Cerebellar nuclear complex (tissue), 1 donor: ENCODE measurements at regions not wholly inside any gene's neighbourhood (a gene's known extent, or its start where the extent isn't known, plus 50 kb on each side); places are given as distances from the start of the nearest gene placed in this dataset.

ENCODE experiments used
- DNase-seq, 2 experiments: peaks; one replicate each; lab custom pipeline; 2025; lab: John Stamatoyannopoulos, UW

DNA sequence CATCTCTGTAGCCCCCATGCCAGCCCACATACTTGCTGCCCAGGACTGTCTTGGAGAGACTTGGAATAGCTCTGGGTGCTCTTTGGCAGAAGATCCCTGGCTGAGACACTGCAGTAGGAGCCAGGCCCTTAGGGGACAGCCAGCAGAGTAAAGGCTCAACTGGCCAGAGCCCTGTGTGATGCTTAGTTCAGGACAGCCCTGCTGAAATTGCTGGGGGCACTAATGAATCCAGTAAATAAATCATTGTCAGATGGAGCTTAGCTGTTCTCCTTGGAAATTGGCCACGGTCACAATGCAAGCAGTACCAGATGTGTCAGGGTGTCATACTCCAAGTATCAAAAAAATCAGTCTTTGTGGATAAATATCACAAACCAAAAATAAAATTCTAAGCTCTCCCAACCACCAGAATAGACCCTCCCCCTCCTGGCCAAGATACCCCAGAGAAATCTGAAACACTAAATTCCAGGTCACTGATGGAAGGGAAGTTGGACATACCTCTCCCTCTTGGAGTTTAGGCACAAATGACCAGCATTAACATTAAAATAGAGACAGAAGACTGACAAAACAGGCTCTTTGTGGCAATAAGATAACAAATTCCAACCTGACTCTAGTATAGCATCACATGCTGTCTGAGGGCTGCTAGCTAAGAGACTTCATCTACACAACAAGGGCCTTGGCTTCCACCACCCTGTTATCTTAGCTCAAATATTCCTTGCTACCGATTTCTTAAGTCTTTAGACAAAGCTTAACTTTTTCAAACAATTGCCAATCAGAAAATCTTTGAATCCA, 83.2 kb upstream of the DNAH14 start:
- DNase-seq, result no peak

DNA sequence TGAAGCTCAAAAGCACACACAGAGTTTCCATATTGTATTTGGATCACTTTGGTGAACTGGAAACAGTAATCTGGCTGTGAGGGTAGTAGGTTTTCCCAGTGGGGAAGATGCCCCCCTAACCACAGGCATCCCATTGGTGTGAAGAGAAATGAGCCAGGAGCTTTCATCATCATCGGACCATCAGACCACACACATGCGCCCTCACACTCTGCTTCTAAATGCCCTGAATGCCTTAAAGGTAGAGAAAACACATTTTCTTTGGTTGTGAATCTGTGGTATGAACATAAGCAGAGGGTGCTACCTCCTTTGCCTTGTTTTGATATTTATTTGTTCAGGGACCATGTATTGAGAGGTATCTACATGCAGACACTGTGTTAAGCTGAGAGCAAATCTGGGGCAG, 79.0 kb upstream of the DNAH14 start:
- DNase-seq, result no peak

DNA sequence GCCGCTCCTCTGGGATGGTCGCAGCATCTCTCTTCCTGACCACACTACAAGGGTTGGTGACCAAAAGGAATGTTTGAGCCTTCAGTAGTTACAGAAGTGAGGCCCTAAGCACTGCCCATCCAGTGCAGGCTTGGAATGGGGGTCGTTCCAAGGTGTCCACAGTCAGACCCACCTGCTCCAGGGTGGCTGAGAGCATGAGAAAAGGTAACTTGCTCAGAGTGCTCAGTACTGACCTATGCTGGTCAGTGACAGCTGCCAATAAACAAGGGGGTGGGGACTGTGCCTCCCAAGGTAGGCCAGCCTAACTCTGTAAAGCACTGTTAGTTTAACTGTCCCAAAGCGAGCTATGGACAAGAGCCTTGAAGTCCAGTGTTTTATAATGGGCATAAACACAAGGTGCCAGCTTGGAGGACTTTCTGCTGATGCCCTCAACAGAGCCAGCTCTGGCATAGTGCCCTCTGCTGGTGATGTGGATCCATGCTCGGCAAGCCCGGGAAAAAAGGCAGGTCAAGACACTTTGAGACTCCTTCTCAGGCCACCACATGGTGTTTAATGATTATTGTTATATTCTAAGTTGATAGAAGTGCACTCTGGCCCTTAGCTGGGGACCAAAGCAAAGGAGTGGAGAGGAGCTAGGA, 78.1 kb upstream of the DNAH14 start:
- DNase-seq, result no peak

DNA sequence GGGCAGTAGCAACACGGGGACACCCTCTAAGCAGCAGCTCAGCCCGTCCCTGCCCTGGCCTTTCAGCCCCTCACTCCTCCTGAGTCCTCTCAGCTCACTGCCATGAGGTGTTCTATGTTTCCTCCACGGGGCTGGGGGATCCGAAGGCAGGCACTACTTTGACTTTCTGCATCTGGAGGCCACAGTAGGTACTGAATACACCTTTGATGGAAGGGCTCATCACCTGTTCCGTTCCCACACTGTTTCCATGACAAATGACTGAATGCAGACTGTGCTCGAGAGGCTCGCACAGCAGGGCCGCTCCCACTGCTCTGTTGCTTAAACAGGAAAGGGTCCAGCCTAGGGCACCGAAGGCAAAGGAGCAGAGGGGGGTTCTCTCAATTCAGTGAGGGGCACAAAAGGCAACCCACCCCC, 77.6 kb upstream of the DNAH14 start:
- DNase-seq, result no peak

GRCh38 chr1:224852901-224853568, 76.4 kb upstream of the DNAH14 start:
- DNase-seq, result no peak

- no peak for DNase-seq
Observed at GRCh38 chr1:224856973-224857372, 72.5 kb upstream of the DNAH14 start.

GRCh38 chr1:224859651-224860050, 69.8 kb upstream of the DNAH14 start:
- no peak for DNase-seq

DNA sequence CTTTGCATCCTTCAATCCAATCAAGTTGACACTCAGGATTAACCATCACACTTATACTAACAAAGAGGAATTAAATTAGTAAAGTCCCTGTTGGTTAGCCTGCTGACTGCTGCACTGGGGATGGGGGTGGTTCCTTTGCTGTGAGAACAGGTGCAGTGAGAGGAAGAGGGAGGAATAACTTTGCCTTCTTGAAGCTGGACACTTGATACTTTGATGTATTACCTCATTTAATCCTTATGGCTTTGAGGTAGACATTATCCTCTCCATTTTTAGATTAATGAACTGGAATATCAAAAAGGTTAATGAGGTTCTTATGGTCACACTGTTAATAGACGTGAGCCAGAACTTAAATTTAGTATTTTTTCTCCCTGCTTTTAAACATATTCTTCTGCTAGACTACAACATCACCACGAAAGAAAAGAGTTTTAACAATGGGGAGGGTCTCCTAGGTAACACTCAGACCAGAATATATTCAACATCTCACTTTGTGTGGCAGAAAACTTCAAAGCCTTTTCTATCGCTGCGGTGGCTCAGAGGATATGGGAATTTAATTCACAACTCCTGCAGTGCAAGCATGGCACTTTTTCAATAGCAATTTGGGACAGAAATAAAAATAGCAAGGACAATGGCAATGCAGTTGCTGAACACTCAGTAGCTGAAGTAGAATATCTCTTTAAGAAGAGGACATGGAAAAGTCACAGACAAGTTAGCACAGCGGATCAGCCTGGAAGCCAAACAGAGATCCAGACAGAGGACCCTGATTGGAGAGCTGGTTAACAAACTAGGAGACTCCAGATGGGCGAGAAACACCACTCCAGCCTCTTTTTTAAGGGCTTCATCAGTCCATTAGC, 68.8 kb upstream of the DNAH14 start:
- no peak for DNase-seq

- DNase-seq, result no peak
Observed at GRCh38 chr1:224861339-224861716, 68.1 kb upstream of the DNAH14 start.

- DNase-seq, result no peak
Observed at GRCh38 chr1:224863486-224863885, 66.0 kb upstream of the DNAH14 start.

DNA sequence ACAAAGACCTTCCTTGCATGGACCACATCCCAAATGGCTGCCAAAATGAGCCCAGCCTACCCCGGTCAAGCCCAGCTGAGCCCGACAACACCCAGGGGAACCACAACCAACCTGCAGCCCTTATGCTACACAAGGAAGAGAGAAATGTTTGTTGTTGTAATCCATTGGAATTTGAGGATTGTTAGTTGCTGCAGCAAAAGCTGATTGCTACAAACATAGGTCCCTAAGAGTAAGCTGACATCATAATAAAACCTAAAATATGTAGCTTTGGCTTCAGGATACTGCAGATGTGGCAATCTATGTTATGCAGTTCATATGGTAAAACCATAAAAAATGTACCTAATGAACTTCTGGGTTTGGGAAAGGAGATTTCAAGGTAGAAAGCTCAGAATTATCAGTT, 65.5 kb upstream of the DNAH14 start:
- no peak for DNase-seq

DNA sequence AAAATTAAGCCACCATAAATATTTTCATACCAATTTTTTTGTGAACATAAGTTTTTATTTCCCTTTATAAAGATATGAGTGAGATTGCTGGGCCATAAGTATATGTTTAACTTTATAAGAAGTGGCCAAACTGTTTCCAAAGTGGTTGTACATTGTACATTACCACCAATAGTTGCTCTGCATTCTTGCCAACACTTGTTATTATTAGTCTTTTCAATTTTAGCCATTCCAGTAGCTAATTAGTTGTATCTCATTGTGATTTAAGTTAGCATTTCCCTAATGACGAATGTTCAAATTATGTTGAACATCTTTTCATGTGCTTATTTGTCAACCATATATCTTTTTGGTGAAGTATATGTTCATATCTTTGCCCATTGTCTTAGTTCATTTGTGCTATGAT, 64.0 kb upstream of the DNAH14 start:
- no peak for DNase-seq

DNA sequence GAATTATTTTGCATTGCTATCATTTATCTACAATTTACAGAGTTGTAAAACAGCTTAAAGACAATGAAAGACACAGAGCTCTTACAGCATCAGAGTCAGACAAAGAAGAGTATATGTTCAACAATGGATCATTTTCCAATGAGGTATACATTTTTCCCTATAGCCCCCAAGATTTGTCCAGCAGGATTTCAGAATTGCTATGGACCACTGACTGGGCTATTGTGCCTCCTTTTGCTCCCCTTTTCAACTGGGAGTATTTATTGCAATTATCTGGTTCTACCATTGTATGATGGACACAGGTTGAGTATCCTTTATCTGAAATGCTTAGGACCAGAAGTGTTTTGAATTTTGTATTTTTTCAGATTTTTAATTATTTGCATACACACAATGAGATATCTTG, 62.5 kb upstream of the DNAH14 start:
- no peak for DNase-seq

DNA sequence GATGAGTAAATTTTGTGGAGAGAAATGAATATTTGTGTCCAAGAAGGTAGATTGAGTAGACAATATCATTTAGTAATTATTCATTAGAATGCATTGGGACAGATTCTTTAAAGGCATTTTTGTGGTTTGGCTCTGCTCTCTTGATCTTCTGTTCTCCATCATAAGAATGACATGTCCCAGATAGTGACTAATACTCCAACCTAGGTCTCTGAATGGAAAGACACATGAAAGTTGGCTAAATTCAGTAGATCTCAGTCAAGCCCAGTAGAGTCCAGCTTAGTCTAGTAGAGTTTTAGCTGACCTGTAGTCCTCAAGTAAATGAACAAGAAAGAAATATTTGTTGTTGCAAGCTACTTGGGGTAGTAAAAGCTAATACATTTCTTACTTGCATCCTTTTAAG, 61.8 kb upstream of the DNAH14 start:
- no peak for DNase-seq

GRCh38 chr1:224872832-224873433, 56.5 kb upstream of the DNAH14 start:
- DNase-seq, result no peak

- DNase-seq, result no peak
Observed at GRCh38 chr1:224873434-224874369, 55.8 kb upstream of the DNAH14 start.

- DNase-seq, result no peak
Observed at GRCh38 chr1:224874775-224875174, 54.7 kb upstream of the DNAH14 start.

DNA sequence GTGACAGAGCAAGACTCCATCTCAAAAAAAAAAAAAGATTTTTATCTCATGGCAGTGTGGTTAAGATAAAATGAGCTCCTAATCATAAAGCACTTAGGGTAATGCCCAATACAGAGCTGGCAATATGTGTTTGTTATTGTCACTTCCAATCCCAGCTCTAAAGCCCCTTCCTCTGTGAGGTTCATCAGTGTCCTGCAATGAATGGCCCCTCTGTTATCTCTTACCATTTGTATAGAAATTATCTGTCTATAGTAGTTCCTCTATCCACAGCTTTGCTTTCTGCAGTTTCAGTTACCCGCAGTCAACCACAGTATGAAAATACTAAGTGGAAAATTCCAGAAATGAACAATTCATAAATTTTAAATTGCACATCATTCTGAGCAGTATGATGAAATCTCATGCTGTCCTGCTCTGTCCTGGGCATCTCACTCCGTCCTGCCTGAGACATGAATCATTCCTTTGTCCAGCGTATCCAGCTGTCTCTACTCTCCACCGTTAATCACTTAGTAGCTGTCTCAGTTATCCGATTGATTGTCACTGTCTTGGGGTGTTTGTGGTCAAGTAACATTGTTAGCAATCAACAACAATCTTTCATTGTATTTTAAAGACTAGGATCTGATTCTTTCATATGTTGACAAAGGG, 50.2 kb upstream of the DNAH14 start:
- no peak for DNase-seq
